ENCODE measurements at regions not wholly inside any gene's neighbourhood (a gene's known extent, or its start where the extent isn't known, plus 50 kb on each side); places are given as distances from the start of the nearest gene placed in this dataset.

- ATAC-seq (ENCODE audit: insufficient number of reproducible peaks, low FRiP score, low read depth): no peak
Observed at GRCh38 chr5:97365163-97365845, 182.3 kb upstream of the RIOK2 start.

DNA sequence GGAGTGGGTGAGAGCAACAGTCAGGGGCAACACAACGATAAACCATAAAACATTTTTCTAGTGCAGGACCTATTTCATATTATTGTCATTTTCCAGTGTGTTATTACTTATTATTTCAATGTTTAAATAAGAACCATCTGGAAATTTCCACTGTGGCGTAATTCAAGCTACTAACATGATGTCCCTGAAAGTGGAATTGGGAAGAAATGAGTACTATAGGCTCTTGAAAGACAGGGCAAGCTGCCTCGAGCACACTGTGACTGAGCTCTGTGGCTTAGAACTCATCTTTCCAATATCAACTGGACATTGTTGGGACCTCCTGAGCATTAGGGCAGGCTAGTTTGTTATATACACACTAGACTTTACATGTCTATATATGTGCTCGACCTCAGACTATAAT is 182.9 kb upstream of the RIOK2 start:
- Histone ChIP-seq H3K4me3 (no peak overlapping the region), H3K36me3 (no peaks in the 10 kb centered on the region), H3K27me3 (replicated peaks; ENCODE audit: insufficient read depth) (no peaks in the 10 kb centered on the region), H3K9me3 (peaks cover 3% of the 10 kb centered on the region), H3K4me1 (ENCODE audit: control insufficient read depth in 1 of 2, low read depth in 2 of 2) (no peaks in the 10 kb centered on the region), H3K27ac (no peak overlapping the region)
- ATAC-seq (ENCODE audit: insufficient number of reproducible peaks, low FRiP score, low read depth) (no peak), DNase-seq (ENCODE audit: low spot score) (no peak)
- TF ChIP-seq, protein P1, sequence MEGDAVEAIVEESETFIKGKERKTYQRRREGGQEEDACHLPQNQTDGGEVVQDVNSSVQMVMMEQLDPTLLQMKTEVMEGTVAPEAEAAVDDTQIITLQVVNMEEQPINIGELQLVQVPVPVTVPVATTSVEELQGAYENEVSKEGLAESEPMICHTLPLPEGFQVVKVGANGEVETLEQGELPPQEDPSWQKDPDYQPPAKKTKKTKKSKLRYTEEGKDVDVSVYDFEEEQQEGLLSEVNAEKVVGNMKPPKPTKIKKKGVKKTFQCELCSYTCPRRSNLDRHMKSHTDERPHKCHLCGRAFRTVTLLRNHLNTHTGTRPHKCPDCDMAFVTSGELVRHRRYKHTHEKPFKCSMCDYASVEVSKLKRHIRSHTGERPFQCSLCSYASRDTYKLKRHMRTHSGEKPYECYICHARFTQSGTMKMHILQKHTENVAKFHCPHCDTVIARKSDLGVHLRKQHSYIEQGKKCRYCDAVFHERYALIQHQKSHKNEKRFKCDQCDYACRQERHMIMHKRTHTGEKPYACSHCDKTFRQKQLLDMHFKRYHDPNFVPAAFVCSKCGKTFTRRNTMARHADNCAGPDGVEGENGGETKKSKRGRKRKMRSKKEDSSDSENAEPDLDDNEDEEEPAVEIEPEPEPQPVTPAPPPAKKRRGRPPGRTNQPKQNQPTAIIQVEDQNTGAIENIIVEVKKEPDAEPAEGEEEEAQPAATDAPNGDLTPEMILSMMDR (IDR thresholded peaks at IDR 0.05): no peak

More at GRCh38 chr5:97365163-97365845, 182.3 kb upstream of the RIOK2 start:
- H3K9me3 ChIP-seq: peaks cover 3% of the 10 kb centered on the region
- no peak overlapping the region for H3K4me3 ChIP-seq
- H3K36me3 ChIP-seq: no peaks in the 10 kb centered on the region
- no peaks in the 10 kb centered on the region for H3K4me1 ChIP-seq (ENCODE audit: control insufficient read depth in 1 of 2, low read depth in 2 of 2)
- TF ChIP-seq, protein P1 (IDR thresholded peaks at IDR 0.05): no peak
- DNase-seq (ENCODE audit: low spot score): no peak
- no peaks in the 10 kb centered on the region for H3K27me3 ChIP-seq (replicated peaks; ENCODE audit: insufficient read depth)
- no peak overlapping the region for H3K27ac ChIP-seq

GRCh38 chr5:97375959-97376358 is 192.9 kb upstream of the RIOK2 start:
- no peak overlapping the region for H3K4me3 ChIP-seq
- no peak for DNase-seq (ENCODE audit: low spot score)
- TF ChIP-seq, protein P1 (IDR thresholded peaks at IDR 0.05): no peak
- H3K27ac ChIP-seq: no peak overlapping the region
- H3K27me3 ChIP-seq (replicated peaks; ENCODE audit: insufficient read depth): no peaks in the 10 kb centered on the region
- no peak for ATAC-seq (ENCODE audit: insufficient number of reproducible peaks, low FRiP score, low read depth)
- no peaks in the 10 kb centered on the region for H3K9me3 ChIP-seq
- no peaks in the 10 kb centered on the region for H3K36me3 ChIP-seq
- no peaks in the 10 kb centered on the region for H3K4me1 ChIP-seq (ENCODE audit: control insufficient read depth in 1 of 2, low read depth in 2 of 2)

- no peak for ATAC-seq (ENCODE audit: insufficient number of reproducible peaks, low FRiP score, low read depth)
- Histone ChIP-seq H3K36me3 (no peaks in the 10 kb centered on the region), H3K9me3 (no peaks in the 10 kb centered on the region), H3K4me1 (ENCODE audit: control insufficient read depth in 1 of 2, low read depth in 2 of 2) (no peaks in the 10 kb centered on the region), H3K27ac (no peak overlapping the region), H3K27me3 (replicated peaks; ENCODE audit: insufficient read depth) (no peaks in the 10 kb centered on the region), H3K4me3 (no peak overlapping the region)
- DNase-seq (ENCODE audit: low spot score): no peak
- TF ChIP-seq, protein P1 (IDR thresholded peaks at IDR 0.05): no peak
Observed at GRCh38 chr5:97377582-97377981, 194.5 kb upstream of the RIOK2 start.

GRCh38 chr5:97383996-97384395 is 200.9 kb upstream of the RIOK2 start:
- H3K4me3 ChIP-seq: no peak overlapping the region
- H3K36me3 ChIP-seq: no peaks in the 10 kb centered on the region
- no peak overlapping the region for H3K27ac ChIP-seq
- H3K27me3 ChIP-seq (replicated peaks; ENCODE audit: insufficient read depth): no peaks in the 10 kb centered on the region
- no peak for DNase-seq (ENCODE audit: low spot score)
- ATAC-seq (ENCODE audit: insufficient number of reproducible peaks, low FRiP score, low read depth): no peak
- H3K4me1 ChIP-seq (ENCODE audit: control insufficient read depth in 1 of 2, low read depth in 2 of 2): peaks cover 0 to 1% of the 10 kb centered on the region in 2 donors
- no peaks in the 10 kb centered on the region for H3K9me3 ChIP-seq
- TF ChIP-seq, protein P1 (IDR thresholded peaks at IDR 0.05): no peak

All from thoracic aorta (tissue), 2 donors.